ENCODE measurements at regions not wholly inside any gene's neighbourhood (a gene's known extent, or its start where the extent isn't known, plus 50 kb on each side); places are given as distances from the start of the nearest gene placed in this dataset.

DNA sequence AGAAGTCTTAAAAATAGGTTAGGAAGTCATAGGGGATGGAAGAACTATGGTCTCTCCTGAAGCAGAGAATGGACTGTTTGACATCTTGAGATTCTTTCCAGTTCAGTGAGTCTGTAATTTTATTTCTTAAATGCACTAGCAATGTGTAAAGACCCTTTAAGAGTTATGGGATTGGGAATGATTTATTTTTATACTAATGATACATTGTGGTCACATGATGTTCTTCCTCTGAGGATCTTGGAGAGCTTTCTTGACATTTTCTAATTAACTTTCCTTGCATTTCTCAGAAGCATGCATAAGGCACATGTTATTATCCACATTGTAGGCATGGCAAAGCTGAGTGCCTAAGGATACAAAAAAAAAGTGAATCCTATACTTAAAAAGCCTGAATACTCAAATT lies 507.6 kb upstream of the NRSN1 start:
- H3K9me3 Mint-ChIP-seq = peaks cover 8% of the 10 kb centered on the region
- no peak overlapping the region for H3K4me3 Mint-ChIP-seq

DNA sequence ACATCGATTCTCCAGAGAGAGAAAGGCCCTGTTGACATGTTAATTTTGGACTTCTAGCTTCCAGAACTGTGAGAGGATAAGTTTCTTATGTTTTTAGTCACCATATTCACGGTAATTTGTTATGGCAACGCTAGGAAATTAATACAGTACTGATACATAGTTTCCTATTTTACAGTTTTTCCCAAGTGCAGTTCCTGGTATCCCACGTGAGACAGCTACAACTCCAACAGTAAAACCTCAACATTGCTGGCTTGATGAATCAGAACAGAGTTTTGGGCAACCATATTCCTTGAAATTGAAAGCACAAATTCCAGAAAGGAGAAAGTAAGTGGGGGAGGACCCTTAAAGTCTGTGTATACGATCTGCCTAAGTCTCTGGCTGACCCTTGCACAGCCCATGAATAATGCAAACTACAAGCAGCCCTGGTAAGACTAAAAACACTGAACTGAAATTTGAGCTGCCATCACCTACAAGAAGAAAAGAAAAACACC lies 505.1 kb upstream of the NRSN1 start:
- H3K27me3 Mint-ChIP-seq = no peaks in the 10 kb centered on the region
- DNase-seq (ENCODE audit: extremely low spot score, unreplicated experiment) = no peak
- peaks cover 8% of the 10 kb centered on the region for H3K9me3 Mint-ChIP-seq
- no peak for TF ChIP-seq CTCF (conservative IDR thresholded peaks at IDR 0.05)
- no peak overlapping the region for H3K27ac Mint-ChIP-seq
- H3K4me1 Mint-ChIP-seq (ENCODE audit: unreplicated experiment) = peaks cover 15% of the 10 kb centered on the region
- no peaks in the 10 kb centered on the region for H3K36me3 Mint-ChIP-seq
- H3K4me3 Mint-ChIP-seq = no peak overlapping the region

More for the DNA sequence above, 507.6 kb upstream of the NRSN1 start:
- H3K36me3 Mint-ChIP-seq = no peaks in the 10 kb centered on the region
- H3K27ac Mint-ChIP-seq = no peak overlapping the region
- TF ChIP-seq CTCF (conservative IDR thresholded peaks at IDR 0.05) = no peak
- H3K27me3 Mint-ChIP-seq = no peaks in the 10 kb centered on the region
- DNase-seq (ENCODE audit: extremely low spot score, unreplicated experiment) = no peak
- peaks cover 15% of the 10 kb centered on the region for H3K4me1 Mint-ChIP-seq (ENCODE audit: unreplicated experiment)

- Mint-ChIP-seq H3K9me3 (peaks cover 5% of the 10 kb centered on the region), H3K36me3 (no peaks in the 10 kb centered on the region), H3K4me3 (no peak overlapping the region), H3K27me3 (no peaks in the 10 kb centered on the region), H3K27ac (no peak overlapping the region), H3K4me1 (ENCODE audit: unreplicated experiment) (peaks cover 11% of the 10 kb centered on the region)
- no peak for DNase-seq (ENCODE audit: extremely low spot score, unreplicated experiment)
- TF ChIP-seq CTCF (conservative IDR thresholded peaks at IDR 0.05) = no peak
These were observed 495.0 kb upstream of the NRSN1 start for GRCh38 chr6:23630726-23631635.

DNA sequence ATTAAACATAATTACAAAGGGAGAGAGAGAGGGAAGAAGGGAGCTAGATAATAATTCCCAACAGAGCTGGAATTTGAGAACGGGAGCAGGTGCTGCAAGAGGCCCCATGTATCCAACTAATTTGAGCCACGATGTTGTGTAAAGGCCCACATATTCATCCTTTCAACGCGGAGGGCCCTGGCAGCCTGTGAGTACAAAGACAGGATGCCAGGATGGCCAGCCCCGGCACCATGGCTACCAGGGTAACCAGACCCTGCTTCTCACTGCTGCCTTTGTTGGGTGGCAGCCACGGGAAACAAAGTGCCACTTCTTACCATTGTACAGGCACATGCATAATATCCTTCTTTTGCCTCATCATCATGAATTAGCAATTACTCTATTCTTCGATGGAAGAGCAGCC lies 492.0 kb upstream of the NRSN1 start:
- Mint-ChIP-seq H3K36me3 (no peaks in the 10 kb centered on the region), H3K9me3 (no peaks in the 10 kb centered on the region), H3K27me3 (no peaks in the 10 kb centered on the region), H3K4me1 (ENCODE audit: unreplicated experiment) (peaks cover 11% of the 10 kb centered on the region), H3K4me3 (no peak overlapping the region), H3K27ac (no peak overlapping the region)
- no peak for DNase-seq (ENCODE audit: extremely low spot score, unreplicated experiment)
- TF ChIP-seq CTCF (conservative IDR thresholded peaks at IDR 0.05) = no peak

GRCh38 chr6:23635150-23635549 lies 490.9 kb upstream of the NRSN1 start:
- Mint-ChIP-seq H3K4me3 (no peak overlapping the region), H3K36me3 (no peaks in the 10 kb centered on the region), H3K4me1 (ENCODE audit: unreplicated experiment) (peaks cover 10% of the 10 kb centered on the region), H3K27me3 (no peaks in the 10 kb centered on the region), H3K27ac (no peak overlapping the region), H3K9me3 (no peaks in the 10 kb centered on the region)
- no peak for DNase-seq (ENCODE audit: extremely low spot score, unreplicated experiment)
- TF ChIP-seq CTCF (conservative IDR thresholded peaks at IDR 0.05) = no peak

Measured in type B pancreatic cell (in vitro differentiated cells).